Esophagus muscularis mucosa (tissue), 4 donors: ENCODE measurements at regions not wholly inside any gene's neighbourhood (a gene's known extent, or its start where the extent isn't known, plus 50 kb on each side); places are given as distances from the start of the nearest gene placed in this dataset.
"Not testable (repeated sequence)": the region's sequence is repeated elsewhere in the genome, so short reads cannot be mapped to it uniquely, and the experiment has no call there.

Source experiments
- DNase-seq: peaks from one replicate; pipeline ENCODE4 v3.0.0-alpha.2; 2017; ENCODE audit errors: extremely low spot score
- H3K27ac ChIP-seq, 4 donors: fragments of 200-600 bp; sonication (generic); replicated peaks in 1 of 4; 1 replicate in 3 of 4; 2 replicates in 1 of 4; pipeline ENCODE4 v1.5.1; 2016 to 2019; ENCODE audit warnings: mild to moderate bottlenecking in 1 of 4
- H3K27me3 ChIP-seq, 4 donors: fragments of 200-600 bp; sonication (generic); one replicate each; pipeline versions ENCODE4 v1.5.1 to v1.6.0; 2016 to 2019
- H3K36me3 ChIP-seq, 4 donors: fragments of 200-600 bp; sonication (generic); one replicate each; pipeline ENCODE4 v1.5.1; 2016 to 2019
- H3K4me1 ChIP-seq, 4 donors: fragments of 200-600 bp; sonication (generic); one replicate each; pipeline ENCODE4 v1.5.1; 2016 to 2019
- H3K4me3 ChIP-seq, 4 donors: fragments of 200-600 bp; sonication (generic); 1 replicate in 2 of 4; 2 replicates in 2 of 4; pipeline ENCODE4 v1.5.1; 2016 to 2019; ENCODE audit warnings: mild to moderate bottlenecking in 4 of 4, moderate library complexity in 1 of 4
- H3K9me3 ChIP-seq, 4 donors: fragments of 200-600 bp; sonication (generic); 1 replicate in 3 of 4; 2 replicates in 1 of 4; pipeline ENCODE4 v1.5.1; 2016 to 2019
- EP300 ChIP-seq: sonication (generic); formaldehyde crosslinking; IDR thresholded peaks from one replicate; pipeline ENCODE4 v1.6.1; 2017; ENCODE audit warnings: antibody characterized with exemption
- POLR2A ChIP-seq: fragments of 450-650 bp; IDR thresholded peaks from one replicate; pipeline ENCODE4 v1.6.1; 2017; ENCODE audit warnings: antibody characterized with exemption, moderate library complexity, mild to moderate bottlenecking, low read depth
- POLR2AphosphoS5 ChIP-seq, 2 donors: sonication (generic); formaldehyde crosslinking; IDR thresholded peaks; one replicate each; pipeline ENCODE4 v1.6.1; 2017; ENCODE audit warnings: antibody characterized with exemption in 2 of 2
- WGBS: methylation state at CpG from one replicate; pipeline ENCODE4 v1.1.5; 2018; 5-methylcytosine and 5-hydroxymethylcytosine counted together
- intact Hi-C: fragments of 100-400 bp; cut with DNase I; formaldehyde crosslinking; loops from one replicate; pipeline ENCODE4 v1.15.1; 2023
- TF ChIP-seq, protein P1 (sequence below), 3 experiments: fragments of 200-600 bp in 2 of 3; fragments of 450-650 bp in 1 of 3; sonication (generic) in 2 of 3; IDR thresholded peaks; one replicate each; pipeline ENCODE4 v1.5.1; 2017 to 2019; ENCODE audit warnings: antibody characterized with exemption in 3 of 3, mild to moderate bottlenecking in 2 of 3, moderate library complexity in 1 of 3

DNA sequence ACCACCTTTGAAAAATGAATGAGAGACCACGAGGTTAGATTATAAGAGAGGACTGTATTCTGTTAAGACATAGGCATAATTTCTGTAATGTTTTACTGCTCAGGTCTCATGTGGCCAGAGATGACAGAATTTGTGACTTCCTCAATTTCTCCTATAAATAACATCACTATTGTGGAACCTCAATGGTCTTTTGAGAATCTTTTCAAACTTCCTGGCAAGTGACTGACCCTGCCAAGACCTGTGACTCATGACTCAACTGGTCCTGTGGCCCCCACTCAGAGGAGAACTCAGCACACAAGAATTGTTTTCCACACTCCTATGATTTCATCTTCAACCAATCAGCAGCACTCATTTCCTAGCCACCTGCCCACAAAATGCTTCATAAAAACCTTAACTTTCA lies 508.2 kb upstream of the ATP2B1 start:
- 8% methylated on average over 1 of the region's 1 CpG for WGBS

DNA sequence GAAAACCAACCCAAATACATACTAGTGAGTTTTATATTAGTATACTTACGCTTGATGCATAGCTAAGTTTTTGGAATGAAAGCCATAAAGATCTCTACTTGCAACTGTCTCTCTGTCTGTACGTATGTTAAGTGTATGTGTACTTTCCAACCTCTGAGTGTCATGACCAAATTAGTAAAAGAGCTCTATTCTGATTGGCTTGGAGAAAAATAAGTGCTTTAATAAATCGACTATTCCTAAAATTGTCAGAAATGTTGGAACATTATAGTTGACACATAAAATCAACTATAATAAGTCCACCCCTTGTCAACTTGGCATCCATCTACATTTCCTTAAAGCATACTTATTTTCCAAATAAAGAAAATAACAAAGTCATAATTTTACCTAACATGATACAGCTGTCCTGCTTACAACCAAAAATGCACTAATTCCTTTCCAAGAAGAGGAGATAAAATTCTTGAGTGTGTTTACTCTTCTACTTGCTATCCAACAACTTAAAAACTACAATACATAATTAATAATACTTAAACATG lies 507.4 kb upstream of the ATP2B1 start:
- Histone ChIP-seq H3K4me1 (peaks cover 0 to 9% (median 0%) of the 10 kb centered on the region in 4 donors), H3K27me3 (no peaks in the 10 kb centered on the region), H3K4me3 (no peak overlapping the region), H3K27ac (no peak overlapping the region), H3K36me3 (no peaks in the 10 kb centered on the region), H3K9me3 (no peaks in the 10 kb centered on the region)
- DNase-seq: no peak
- TF ChIP-seq, protein P1, sequence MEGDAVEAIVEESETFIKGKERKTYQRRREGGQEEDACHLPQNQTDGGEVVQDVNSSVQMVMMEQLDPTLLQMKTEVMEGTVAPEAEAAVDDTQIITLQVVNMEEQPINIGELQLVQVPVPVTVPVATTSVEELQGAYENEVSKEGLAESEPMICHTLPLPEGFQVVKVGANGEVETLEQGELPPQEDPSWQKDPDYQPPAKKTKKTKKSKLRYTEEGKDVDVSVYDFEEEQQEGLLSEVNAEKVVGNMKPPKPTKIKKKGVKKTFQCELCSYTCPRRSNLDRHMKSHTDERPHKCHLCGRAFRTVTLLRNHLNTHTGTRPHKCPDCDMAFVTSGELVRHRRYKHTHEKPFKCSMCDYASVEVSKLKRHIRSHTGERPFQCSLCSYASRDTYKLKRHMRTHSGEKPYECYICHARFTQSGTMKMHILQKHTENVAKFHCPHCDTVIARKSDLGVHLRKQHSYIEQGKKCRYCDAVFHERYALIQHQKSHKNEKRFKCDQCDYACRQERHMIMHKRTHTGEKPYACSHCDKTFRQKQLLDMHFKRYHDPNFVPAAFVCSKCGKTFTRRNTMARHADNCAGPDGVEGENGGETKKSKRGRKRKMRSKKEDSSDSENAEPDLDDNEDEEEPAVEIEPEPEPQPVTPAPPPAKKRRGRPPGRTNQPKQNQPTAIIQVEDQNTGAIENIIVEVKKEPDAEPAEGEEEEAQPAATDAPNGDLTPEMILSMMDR (IDR thresholded peaks at IDR 0.05): no peak
- TF ChIP-seq EP300: no peak
- no peak for TF ChIP-seq POLR2AphosphoS5 (IDR thresholded peaks at IDR 0.05)
- no peak for TF ChIP-seq POLR2A
- 50% methylated on average over 3 of the region's 3 CpGs for WGBS
- intact Hi-C loops: no loop called here

More for the DNA sequence above, 508.2 kb upstream of the ATP2B1 start:
- Histone ChIP-seq H3K4me1 (peaks cover 0 to 9% (median 0%) of the 10 kb centered on the region in 4 donors), H3K4me3 (no peak overlapping the region), H3K27me3 (no peaks in the 10 kb centered on the region), H3K9me3 (no peaks in the 10 kb centered on the region), H3K27ac (no peak overlapping the region), H3K36me3 (no peaks in the 10 kb centered on the region)
- intact Hi-C loops: no loop called here
- no peak for DNase-seq
- TF ChIP-seq, protein P1 (IDR thresholded peaks at IDR 0.05): no peak

DNA sequence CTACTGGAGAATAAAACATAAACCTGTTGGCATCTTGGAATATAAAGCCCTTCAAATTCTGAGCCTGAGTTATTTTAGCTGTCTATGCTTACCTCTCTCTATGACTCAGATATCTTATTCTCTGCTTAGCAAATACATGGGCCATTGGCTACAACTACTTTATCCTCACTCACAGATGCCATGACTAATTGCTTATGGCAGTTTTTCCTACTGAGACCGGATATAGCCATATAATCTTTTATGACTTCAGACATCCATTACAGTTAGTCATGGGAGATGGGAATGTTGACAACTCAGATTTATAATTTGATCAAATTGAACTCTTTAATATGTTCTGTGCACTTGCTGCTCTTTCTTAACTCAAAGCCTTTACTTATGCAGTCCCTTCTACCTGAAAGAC lies 502.4 kb upstream of the ATP2B1 start:
- 68% methylated on average over 1 of the region's 1 CpG for WGBS
- Histone ChIP-seq H3K9me3 (peaks cover 0 to 9% (median 2%) of the 10 kb centered on the region in 4 donors), H3K4me3 (no peak overlapping the region), H3K27ac (no peak overlapping the region), H3K27me3 (no peaks in the 10 kb centered on the region), H3K4me1 (no peaks in the 10 kb centered on the region), H3K36me3 (no peaks in the 10 kb centered on the region)
- intact Hi-C loops: no loop called here
- TF ChIP-seq, protein P1 (IDR thresholded peaks at IDR 0.05): no peak
- TF ChIP-seq POLR2A: no peak
- no peak for DNase-seq

DNA sequence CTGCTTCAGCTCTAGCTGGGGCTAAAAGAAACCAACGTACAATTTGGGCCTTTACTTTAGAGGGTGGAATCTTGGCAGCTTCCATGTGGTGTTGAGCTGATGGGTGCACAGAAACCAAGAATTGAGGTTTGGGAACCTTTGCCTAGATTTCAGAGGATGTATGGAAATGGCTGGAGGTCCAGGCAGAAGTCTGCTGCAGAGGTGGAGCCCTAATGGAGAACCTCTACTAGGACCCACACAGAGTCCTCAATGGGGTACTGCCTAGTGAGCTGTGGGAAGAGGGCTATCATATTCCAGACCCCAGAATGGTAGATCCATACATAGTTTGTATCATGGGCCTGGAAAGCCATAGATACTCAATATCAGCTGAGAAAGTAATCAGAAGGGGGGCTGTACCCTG lies 500.4 kb upstream of the ATP2B1 start:
- WGBS: 100% methylated on average over 1 of the region's 1 CpG
- DNase-seq: no peak
- intact Hi-C loops: no loop called here
- Histone ChIP-seq H3K27me3 (no peaks in the 10 kb centered on the region), H3K36me3 (no peaks in the 10 kb centered on the region), H3K9me3 (peaks cover 0 to 9% (median 2%) of the 10 kb centered on the region in 4 donors), H3K4me3 (no peak overlapping the region), H3K27ac (no peak overlapping the region), H3K4me1 (no peaks in the 10 kb centered on the region)
- TF ChIP-seq POLR2AphosphoS5 (IDR thresholded peaks at IDR 0.05) (no peak), POLR2A (no peak), EP300 (no peak)
- TF ChIP-seq, protein P1 (IDR thresholded peaks at IDR 0.05): no peak

DNA sequence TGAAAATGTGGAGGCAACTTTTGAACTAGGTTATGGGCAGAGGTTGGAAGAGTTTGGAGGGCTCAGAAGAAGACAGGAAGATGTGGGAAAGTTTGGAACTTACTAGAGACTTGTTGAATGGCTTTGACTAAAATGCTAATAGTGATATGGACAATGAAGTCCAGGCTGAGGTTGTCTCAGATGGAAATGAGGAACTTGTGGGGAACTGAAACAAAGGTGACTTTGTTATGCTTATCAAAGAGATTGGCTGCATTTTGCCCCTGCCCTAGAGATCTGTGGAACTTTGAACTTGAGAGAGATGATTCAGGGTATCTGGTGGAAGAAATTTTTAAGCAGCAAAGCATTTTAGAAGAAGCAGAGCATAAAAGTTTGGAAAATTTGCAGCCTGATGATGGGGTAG lies 499.7 kb upstream of the ATP2B1 start:
- intact Hi-C loops, H3K36me3 ChIP-seq, H3K27me3 ChIP-seq, H3K27ac ChIP-seq, H3K9me3 ChIP-seq, H3K4me1 ChIP-seq, H3K4me3 ChIP-seq, DNase-seq: not testable (repeated sequence)
